ENCODE measurements at regions not wholly inside any gene's neighbourhood (a gene's known extent, or its start where the extent isn't known, plus 50 kb on each side); places are given as distances from the start of the nearest gene placed in this dataset.

- no peak for TF ChIP-seq CTCF (IDR thresholded peaks at IDR 0.05)
- no peak for TF ChIP-seq POLR2A (IDR thresholded peaks at IDR 0.05)
- no peak for TF ChIP-seq POLR2AphosphoS5 (IDR thresholded peaks at IDR 0.05)
Measured at GRCh38 chr2:177029075-177029474, 183.5 kb upstream of the HNRNPA3 start.

Data from stomach (tissue), 4 donors.